Stimulated activated CD4-positive, alpha-beta T cell treated with anti-CD3 and anti-CD28 coated beads, TNF-alpha, amount 100 ng/mL, for 24 hours (primary cell): ENCODE measurements at regions not wholly inside any gene's neighbourhood (a gene's known extent, or its start where the extent isn't known, plus 50 kb on each side); places are given as distances from the start of the nearest gene placed in this dataset.

Source experiments
- DNase-seq, 3 experiments: peaks; one replicate each; pipeline ENCODE4 v3.0.0-alpha.2; 2020; ENCODE audit warnings: low read depth in 3 of 3

DNA sequence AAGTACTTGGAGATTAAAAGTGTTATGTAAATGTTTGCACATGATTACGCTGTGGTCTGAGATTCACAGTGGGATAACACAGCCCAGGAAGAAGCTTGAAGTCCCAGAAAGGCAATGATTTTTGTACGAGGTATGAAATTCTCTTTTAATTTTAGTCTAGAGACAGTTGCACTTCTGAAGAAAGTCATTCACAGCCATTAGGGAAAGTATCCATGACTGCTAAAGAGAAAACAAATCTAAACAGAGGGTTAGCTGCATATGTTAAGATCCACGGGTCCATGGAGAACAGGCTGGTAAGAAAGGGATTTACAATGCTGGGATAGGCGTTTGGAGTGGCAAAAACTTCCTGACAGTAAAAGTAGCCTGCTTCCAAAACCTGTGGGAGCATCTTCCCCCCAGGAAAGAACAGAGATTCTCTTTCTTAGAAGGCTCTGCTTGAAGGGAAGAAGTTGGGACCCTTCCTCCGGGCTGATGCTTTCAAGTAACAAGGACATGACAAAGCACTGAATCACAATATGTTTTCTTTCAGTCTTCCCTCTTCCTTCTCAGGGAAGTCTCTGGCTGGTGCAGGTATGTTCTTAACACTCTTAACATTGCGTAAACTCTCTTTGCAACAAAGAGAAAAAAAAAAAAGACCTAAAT, 220.8 kb upstream of the CELF2 start:
- DNase-seq: no peak

DNA sequence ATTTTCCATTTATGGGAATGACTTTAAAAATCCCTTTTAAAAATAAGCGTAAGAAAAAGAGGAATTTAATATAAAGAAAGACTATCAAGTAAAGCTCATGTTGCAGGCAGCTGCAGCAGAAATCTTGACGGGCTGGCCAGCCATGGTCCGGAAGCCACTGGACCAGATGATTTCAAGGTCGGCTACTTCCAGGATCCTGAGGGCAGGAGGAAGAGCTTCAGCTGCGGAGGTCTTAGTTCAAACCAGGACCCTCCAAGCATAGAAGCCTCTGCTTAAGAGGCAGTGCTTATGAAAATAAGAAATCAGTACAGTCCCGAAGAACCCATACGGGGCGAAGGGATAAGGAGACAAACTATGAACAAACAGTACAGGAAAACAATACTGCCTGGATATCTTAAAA, 220.2 kb upstream of the CELF2 start:
- DNase-seq: no peak

DNA sequence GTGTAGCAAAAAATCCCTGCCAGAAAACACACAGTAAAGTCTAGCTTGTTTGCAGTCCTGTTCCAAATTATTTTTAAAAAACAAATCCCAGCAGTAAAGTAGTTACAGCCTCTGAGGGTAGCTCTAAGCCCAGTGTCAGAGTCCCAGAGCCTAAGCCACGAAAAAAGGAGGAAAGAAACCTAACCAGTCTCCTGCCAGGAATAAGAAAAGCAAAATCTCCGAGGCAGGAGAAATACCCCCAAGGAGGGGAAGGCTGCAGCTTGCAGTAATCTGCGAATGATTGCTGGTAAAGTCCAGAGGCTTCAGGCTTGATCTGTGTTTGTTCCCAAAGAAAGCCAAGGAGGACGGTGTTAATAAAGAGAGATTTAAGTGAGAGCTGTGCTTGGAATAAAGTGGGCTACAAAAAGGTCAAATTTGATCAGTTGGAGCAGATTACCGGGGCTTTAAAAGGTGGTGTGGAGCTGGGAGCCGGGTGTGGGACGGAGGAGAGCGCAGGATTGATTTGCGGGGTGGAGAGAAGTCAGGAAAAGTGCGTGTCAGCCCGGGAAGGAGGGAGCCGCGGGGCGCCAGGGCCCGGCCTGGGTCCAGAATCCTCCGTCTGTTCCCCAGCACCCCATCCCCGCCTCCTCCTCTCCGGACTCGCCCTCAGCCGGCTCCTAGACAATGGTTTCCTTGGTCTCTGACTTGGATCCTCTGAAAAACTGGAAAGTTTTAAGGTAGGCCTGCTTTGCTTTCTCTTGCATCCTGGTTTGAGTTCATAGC, 219.4 kb upstream of the CELF2 start:
- DNase-seq: no peak

DNA sequence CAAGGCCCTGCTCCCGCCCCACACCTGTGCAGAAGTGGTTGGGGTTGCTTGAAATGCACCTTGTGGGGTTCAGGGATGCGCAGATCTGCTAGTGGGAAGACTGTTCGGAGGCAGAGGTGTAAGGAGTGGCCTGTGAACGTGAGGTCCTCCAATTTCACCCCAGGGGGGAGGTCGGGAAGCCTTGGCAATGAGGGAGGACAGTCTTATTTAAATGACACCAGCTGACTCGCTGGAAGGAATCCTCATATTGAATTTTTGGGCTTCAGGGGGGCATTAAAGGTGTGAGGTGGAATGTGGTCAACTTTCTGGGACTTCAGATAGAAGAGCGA, 218.8 kb upstream of the CELF2 start:
- DNase-seq: no peak

DNA sequence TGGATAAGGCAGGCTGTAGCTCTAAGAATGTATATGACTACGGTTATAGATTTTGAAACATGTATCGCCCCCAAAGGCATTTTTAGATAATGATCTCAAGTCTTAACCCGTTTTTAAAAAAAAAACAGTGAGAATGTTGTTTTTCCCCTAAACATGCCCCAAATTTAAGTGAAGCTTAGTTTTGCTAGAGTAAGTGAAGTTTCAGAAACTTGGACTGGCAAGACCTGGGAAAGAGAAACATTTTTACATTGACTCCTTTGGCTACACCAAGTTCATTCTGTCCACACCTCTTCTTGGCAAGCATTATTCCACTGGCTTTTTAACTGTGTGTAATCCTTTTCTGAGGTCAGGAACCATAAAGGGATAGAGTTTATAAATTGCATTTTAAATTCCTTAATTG, 216.7 kb upstream of the CELF2 start:
- DNase-seq: no peak

DNA sequence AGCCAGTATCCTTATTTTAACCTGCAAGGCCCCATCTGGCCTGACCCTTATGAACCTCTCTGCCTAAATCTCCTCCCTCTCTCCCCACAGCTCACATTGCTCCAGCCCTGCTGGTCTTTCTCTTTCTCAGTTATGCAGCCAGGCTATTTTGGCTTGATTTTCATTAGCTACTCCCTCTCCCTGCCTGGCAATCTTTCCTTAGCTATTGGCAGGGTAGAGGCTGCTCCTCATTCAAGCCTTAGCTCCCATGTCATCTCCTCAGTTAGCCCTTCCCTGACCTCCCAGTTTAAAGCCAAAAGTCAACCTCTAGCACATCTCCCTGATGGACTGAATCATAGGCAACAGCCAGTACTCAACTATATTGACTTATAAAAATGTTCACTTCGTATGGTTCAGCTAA, 214.4 kb upstream of the CELF2 start:
- DNase-seq: no peak

DNA sequence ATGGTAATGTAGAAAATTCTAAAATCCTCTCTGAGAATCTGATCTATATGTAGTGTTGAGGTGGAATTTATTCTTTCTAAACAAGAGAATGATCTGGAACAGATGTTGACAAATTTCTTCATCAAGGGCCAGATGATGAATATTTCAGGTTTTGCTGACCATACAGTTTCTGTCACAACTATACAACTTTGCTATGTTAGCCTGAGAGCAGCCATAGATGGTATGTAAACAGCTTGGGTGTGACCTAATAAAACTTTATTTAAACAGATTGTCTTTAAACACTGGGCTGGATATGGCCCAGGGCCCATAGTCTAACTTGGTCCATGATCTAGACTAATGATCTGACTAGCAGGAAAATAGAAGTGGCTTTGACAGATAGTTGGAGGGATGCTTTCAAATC, 213.6 kb upstream of the CELF2 start:
- no peak for DNase-seq

DNA sequence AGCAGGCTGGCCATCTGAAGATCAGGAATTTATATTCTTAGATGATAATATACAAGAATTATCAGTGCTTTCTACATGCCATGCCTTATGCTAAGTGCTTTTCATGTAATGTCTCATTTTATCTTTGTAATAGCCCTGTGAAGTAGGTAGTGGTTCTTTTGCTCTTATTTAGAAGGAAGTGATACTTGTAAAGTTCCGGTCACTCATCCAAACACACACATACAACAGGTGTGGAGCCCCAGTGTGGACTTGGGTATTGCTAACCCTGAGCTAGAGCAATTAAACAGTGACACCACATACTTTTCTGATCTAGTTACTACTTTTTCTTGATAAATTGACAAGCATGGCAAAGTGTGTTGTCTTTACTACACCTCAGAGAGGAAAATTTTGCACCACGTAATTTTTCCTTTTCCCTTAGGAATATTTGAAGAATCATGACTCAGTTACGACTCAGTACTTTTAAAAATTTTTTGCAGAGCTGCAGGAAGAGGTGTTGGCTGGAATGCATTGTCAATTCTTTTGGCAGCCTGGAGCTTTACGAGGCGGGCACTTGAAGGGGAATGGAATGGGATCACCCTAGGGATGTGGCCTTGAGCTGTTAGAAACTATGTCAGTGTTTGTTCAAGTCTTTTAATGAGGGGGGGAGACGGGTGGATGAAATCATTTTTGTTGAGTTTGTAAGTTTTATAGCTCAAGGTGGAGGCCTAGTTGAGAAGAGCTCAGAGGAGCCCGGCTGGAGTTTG, 212.5 kb upstream of the CELF2 start:
- no peak for DNase-seq

DNA sequence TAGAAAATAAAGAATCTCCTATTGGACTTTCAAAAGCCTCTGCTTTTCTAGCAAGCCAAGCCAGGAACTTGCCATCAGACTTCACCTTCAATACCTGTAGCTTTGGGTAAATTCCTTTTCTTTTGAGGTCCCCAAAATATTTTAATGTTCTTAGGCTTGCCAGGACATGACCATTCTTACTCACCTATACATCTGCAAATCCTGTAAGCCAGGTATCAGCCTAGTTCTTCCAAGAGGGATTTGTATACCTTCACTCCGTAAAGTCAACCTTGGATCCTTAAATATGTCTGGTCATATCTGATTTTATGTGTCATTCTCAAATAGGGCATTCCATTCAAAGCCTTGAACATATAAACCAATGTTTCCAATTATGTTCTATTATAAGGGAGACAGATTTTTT, 210.6 kb upstream of the CELF2 start:
- DNase-seq: no peak

DNA sequence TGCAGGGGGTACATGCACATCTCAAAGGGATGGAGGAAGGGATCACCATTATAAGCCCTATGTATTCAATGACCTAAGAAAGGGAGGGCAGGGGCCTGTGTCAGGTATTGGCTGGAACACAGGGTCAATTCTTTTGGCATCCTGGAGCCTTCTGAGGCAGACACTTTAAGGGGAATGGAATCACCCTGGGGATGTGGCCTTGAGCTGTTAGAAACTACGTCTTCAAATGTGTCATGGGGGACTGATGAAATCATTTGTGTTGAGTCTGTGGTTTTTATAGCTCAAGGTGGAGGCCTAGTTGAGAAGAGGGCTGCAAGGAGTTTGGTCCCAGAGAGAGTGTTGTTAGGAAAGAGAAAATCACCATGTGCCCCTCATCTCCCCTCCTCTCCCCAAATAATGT, 206.1 kb upstream of the CELF2 start:
- no peak for DNase-seq

DNA sequence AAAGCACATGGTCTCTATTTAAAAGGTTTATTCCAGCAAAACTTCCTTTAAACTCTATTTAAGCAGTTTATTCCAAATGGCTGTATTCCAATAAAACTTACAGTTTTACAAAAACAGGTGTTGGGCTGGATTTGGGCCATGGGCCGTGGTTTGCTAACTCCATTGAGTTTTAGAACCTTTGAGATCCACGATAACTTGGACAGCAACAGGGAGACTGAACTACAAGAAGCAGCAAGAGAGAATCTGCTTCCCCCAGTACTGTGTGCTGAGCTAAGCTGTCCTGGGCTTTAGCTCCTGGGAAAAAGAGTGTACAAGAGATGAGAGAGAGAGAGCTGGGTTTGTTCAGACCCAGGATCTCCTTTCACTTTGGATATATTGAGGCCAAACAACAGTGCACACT, 204.0 kb upstream of the CELF2 start:
- DNase-seq: no peak

DNA sequence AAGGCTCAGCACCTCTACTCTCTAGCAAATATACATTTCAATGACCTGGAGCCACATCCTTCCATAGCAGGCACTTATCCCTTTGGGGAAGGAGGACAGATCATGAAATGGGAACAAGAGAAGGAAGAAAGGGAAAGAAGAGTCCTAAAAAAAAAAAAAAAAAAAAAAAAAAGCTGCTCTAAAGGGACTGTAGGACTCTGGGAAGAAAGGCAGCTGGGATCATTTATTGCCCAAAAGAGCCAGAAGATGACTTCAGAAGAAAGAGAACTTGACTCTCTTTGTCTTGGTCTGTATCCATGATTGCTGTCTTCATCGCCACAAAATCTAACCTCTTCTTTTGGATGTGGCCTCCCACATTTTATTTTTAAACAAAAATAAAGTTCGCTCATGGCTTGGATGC, 203.6 kb upstream of the CELF2 start:
- no peak for DNase-seq

DNA sequence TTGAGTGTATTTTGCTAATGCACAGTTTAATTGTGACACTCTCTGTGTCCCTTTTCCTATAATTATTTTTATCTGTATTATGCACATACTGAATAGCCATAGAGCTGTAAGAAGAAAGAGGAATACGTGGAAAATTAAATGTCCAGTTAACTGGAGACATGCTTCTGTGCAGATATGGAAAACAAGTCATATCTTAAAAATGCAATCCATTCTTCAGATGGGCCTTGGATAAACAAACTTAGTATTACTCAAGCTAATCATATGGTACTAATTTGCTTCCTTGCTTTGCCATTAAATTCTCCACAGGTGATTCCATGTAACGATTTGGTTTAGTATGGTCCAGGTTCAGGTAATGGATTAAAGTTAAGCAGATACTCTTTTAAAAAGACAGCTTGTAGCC, 201.2 kb upstream of the CELF2 start:
- DNase-seq: no peak

DNA sequence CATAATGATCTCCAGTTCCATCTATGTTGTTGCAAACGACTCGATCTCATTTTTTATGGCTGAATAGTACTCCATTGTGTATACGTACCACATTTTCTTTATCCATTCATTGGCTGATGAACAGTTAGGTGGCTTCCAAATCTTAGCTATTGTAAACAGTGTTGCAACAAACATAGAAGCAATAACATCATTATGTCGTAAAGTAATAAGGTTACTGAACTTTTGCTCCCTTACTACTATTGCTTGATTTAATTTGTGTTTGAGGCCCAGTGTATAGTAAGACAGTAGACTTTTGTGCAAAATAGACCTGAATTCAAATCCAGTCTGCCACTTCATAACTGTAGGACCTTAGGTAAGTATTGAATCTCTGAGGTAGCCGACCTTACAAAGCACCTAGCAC, 200.1 kb upstream of the CELF2 start:
- no peak for DNase-seq

DNA sequence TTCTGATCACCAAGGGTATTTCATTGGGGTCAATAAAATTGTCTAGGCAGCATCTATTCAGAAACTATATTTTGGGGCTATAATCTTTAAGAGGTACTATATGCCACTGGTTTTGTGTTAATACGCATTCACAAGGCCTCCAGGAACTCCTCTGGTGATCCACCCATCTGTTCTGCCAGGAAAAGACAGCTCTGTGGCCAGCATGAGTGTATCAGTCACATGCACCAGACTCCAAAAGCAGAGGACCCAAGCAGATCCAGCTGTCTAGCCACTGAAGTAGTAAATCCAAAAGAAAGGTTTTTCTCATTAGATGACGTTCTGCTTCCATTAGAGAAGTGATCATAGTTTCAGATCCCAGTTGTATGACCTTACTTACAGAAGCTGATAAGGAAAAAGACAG, 199.6 kb upstream of the CELF2 start:
- DNase-seq: no peak

DNA sequence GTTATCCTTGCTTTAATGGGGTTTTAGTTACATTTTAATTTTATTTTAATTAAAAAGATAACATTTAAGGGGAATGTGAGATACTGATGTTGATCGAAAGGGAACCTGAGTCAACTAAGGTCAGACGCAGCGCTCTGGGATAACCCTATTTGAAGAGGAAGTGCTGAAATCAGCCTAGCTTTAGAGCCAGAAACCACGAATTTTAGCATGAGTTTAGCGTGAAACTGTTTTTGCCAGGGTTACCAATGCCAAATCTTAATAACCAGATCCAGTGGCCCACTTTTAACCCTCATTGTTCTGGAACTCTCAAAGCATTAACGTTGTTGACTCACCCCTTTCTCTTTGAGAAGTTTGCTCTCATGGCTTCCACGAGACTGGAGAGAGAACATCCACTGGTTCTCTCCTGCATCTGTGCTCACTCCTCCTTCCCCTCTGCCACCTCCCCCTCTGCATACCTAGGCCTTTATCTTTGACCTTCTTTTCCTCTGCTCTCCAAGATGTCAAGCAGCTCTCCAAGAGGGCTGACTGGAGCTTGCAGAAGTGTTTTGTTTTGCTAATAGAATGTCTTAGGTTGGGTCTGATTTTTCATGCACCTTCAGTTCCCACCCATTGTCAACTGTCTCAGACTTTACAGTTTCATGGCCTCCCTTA, 198.3 kb upstream of the CELF2 start:
- DNase-seq: no peak

DNA sequence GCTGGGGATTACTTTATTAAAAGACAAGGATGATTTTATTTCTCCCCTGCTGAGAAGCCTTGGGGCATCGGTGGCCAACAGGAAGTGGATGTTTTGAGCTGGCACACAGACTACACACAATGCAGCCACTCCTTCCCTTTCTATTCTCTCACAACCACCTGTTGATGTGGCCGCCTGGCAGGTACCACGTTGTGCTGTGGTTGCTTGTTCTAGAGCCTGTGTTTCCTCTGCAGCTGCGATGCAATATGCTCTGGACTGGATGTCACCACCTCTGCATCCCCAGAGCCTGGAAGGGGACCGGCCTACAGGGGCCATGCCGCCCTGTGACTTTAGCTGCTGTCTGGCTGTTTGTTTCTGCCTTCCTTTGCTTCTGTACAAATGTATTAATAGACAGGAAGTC, 195.7 kb upstream of the CELF2 start:
- no peak for DNase-seq

DNA sequence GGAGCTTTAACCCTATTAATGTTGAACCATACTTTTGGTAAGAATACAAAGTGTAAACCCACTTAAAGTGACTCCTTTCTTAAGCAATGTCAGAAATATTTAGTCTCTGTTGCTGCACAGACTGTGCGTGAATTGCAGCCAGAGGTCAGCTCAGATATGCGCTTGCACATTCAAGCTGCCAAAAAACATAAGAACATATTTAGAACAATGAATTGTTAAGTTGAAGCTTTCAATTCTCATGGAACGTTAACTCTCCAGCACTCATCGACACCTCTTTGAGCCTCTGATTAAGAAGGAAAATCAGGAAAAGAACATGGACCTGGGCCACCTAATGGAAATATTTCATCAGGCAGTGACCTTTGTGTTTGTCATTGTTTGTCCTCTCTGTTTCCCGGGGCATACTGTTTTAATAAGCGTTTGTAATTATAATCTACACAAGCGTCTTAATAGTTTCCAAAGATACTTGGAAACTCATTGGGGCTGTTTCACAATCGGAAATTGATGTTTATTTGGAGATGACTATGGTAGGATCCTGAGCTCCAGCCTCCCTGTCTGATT, 193.0 kb upstream of the CELF2 start:
- DNase-seq: no peak

DNA sequence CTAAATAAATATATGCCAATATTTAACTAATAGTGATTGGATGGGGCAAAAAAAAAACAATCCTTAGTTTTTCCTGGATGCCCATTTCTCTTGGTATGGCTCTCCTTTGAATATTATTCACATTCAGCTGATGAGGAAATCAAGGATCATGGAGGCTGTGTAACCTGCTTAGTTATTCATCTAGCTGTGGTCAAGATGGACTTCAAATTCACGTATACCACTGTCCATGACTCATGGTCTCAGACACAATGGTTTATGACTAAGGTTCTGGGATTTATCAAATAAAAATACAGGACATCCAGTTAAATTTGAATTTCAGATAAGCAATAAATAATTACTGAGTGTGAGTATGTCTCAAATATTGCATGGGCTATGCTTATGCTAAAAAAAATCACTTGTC, 191.5 kb upstream of the CELF2 start:
- no peak for DNase-seq

DNA sequence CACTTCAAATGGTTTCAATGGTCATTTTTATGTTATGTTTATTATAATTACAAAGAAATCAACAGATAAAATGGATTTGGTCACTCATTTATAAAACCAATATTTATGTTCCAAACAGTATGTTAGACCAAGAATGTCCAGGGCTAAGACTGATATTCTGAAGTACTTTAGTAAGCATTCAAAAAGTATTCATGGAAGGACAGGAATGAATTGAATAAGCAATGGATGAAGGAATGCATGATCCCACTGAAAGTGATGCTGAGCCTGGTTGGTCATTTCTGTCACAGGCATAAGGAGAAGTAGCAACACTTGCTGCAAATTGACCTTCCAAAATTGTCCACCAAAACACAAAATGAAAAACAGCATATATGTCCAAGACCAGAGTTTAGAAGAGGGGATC, 189.0 kb upstream of the CELF2 start:
- DNase-seq: no peak

DNA sequence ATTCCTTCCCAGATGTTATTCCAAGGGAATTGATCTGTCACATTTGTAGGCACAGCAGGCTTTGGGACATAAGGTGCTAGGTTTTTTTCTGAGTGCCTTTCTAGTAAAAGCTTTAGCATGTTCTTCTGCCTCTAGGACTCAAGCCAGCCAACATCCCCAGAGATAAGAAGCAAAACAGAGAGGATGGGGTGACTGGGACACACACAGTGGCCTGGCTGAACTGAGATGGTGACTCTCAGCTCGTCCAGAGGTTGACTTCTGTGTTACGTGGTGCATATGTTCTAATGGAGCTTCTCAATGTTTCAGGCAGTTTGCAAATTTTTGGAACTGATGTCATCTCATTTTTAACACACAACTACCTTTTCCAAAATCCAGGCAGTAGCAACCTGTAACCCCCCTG, 188.1 kb upstream of the CELF2 start:
- no peak for DNase-seq

DNA sequence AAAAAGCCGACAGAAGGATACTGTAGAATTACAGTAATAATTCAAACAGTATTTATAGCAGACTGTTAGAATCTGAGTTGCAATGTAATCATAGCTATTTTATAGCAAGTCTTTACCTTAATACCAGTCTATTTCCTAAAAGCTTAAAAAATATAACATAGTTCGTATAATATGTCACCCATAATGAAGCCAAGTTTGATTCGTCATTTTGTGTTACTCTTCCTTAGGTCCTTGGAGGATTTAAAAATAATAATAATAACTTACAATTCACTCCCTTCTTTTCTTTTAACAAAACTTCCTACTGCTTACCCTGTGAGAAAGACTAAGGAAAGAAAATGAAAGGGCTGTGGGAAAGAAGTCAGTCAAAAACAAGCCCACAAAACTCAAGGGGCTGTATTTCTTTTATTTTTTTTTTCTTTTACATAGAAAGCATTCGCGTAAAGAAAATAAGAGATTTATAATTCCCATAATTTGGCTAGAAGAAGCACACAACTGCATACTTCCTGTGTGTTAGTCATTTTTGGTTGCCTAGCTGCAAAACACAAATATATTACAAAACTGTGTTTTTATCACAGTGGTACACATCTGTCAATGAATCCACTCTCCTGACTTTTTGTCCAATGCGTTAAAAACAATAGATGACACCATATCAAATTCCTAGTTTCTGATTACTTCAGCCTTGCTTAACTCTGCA, 187.2 kb upstream of the CELF2 start:
- no peak for DNase-seq
